ENCODE measurements at regions not wholly inside any gene's neighbourhood (a gene's known extent, or its start where the extent isn't known, plus 50 kb on each side); places are given as distances from the start of the nearest gene placed in this dataset.
"Not testable (repeated sequence)": the region's sequence is repeated elsewhere in the genome, so short reads cannot be mapped to it uniquely, and the experiment has no call there.

DNA sequence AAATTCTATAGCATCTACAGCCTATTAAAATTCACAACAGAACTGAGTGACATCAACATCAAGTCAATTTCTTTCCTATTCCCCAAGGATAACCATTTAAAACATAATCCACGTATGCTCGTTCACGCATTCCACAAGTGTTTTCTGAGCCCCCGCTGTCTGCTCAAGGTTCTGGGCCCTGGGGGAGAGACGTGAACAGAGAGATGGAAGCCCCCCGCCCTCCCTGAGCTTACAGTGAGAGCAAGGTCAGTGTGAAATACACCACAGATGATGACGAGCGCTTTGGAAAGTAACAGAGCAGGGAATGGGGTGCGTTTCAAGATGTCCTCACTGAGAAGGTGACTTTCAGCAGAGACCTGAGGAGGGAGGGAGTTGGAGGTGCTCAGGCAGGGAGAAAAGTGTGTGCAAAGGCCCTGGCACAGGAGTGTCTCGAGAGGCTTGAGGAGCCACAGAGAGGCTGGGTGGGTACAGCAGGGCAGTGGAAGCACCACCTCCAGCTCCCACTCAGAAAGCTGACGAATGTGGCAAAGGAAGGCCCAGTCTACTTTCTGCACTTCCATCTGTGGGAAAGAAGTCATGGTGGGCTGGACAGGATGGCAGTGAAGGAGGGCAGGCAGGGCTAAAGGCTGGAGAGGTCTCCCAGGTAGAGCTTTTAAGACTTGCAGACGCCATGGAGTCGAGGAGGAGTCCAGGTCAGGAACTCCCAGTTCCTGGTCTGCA is 88.3 kb downstream of the DLL1 start:
- H3K27me3 ChIP-seq (ENCODE audit: control insufficient read depth, insufficient read depth, low read length) = no peaks in the 10 kb centered on the region
- H3K4me1 ChIP-seq (ENCODE audit: control insufficient read depth, low read depth, low read length) = no peaks in the 10 kb centered on the region
- no peak overlapping the region for H3K27ac ChIP-seq (ENCODE audit: low read length)
- H3K36me3 ChIP-seq (ENCODE audit: control insufficient read depth, low read depth, low read length) = no peaks in the 10 kb centered on the region
- H3K9ac ChIP-seq (ENCODE audit: low read length) = no peak overlapping the region
- no peaks in the 10 kb centered on the region for H3K9me3 ChIP-seq (ENCODE audit: control insufficient read depth, low read depth, low read length)
- H3K4me3 ChIP-seq (ENCODE audit: low read length) = no peak overlapping the region

DNA sequence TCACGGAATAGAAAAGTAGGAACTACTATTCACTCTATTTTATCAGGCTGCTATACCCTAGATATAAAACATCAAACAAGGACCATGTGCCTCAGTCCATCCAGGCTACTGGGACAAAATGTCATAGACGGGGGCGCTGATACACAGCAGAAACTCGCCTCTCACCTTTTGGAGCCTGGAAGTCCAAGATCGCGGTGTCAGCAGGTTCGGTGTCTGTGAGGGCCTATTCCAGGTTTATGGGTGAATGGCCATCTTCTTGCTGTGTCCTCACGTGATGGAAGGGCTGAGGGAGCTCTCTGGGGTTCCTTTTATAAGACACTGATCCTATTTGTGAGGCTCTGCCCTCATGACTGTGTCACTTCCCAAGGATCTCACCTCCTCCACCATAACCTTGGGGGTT is 89.5 kb downstream of the DLL1 start:
- Histone ChIP-seq H3K4me1 (ENCODE audit: control insufficient read depth, low read depth, low read length) (no peaks in the 10 kb centered on the region), H3K4me3 (ENCODE audit: low read length) (no peak overlapping the region), H3K27me3 (ENCODE audit: control insufficient read depth, insufficient read depth, low read length) (no peaks in the 10 kb centered on the region), H3K27ac (ENCODE audit: low read length) (no peak overlapping the region), H3K36me3 (ENCODE audit: control insufficient read depth, low read depth, low read length) (no peaks in the 10 kb centered on the region), H3K9ac (ENCODE audit: low read length) (no peak overlapping the region), H3K9me3 (ENCODE audit: control insufficient read depth, low read depth, low read length) (no peaks in the 10 kb centered on the region)

DNA sequence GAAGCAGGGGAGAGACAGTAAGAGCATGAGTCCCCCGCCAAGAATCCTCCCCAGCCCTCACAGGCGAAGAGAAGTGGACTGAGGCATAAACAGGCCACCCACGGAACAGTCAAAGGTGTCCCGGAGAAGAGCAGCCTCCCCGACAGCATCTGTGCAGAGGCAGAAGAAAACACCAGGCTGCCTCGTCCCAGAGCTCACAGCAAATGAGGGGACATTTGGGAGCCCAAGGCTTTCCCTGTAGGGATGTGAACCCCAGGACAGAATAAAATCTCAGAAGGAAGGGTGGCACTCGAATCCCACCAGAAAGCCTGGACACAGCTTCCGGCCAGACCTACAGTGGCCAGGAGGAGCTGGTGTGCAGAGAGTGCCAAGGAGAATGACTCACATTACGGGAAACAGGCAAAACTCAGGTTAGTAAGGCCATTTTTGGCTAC is 90.4 kb downstream of the DLL1 start:
- H3K9ac ChIP-seq (ENCODE audit: low read length) = no peak overlapping the region
- H3K9me3 ChIP-seq (ENCODE audit: control insufficient read depth, low read depth, low read length) = peaks cover 5% of the 10 kb centered on the region
- H3K4me1 ChIP-seq (ENCODE audit: control insufficient read depth, low read depth, low read length) = no peaks in the 10 kb centered on the region
- H3K27me3 ChIP-seq (ENCODE audit: control insufficient read depth, insufficient read depth, low read length) = no peaks in the 10 kb centered on the region
- H3K36me3 ChIP-seq (ENCODE audit: control insufficient read depth, low read depth, low read length) = no peaks in the 10 kb centered on the region
- H3K27ac ChIP-seq (ENCODE audit: low read length) = no peak overlapping the region
- H3K4me3 ChIP-seq (ENCODE audit: low read length) = no peak overlapping the region

DNA sequence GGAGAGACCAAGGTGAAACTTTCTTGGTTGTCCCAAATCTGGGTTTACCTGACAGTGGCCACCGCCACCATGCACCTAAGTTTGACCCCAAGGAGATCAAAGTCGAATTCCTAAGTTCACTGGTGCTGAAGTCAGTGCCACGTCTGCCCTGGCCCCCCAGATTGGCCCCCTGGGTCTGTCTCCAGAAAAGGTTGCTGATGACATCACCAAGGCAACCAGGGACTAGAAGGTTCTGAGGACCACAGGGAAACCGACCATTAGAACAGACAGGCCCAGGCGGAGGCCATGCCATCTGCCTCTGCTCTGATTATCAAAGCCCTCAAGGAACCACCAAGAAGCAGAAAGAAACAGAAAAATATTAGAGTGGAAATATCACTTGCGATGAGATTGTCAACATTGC is 91.2 kb downstream of the DLL1 start:
- H3K27ac ChIP-seq (ENCODE audit: low read length) = no peak overlapping the region
- no peak overlapping the region for H3K9ac ChIP-seq (ENCODE audit: low read length)
- no peaks in the 10 kb centered on the region for H3K4me1 ChIP-seq (ENCODE audit: control insufficient read depth, low read depth, low read length)
- peaks cover 10% of the 10 kb centered on the region for H3K9me3 ChIP-seq (ENCODE audit: control insufficient read depth, low read depth, low read length)
- H3K4me3 ChIP-seq (ENCODE audit: low read length) = no peak overlapping the region
- no peaks in the 10 kb centered on the region for H3K36me3 ChIP-seq (ENCODE audit: control insufficient read depth, low read depth, low read length)
- no peaks in the 10 kb centered on the region for H3K27me3 ChIP-seq (ENCODE audit: control insufficient read depth, insufficient read depth, low read length)

DNA sequence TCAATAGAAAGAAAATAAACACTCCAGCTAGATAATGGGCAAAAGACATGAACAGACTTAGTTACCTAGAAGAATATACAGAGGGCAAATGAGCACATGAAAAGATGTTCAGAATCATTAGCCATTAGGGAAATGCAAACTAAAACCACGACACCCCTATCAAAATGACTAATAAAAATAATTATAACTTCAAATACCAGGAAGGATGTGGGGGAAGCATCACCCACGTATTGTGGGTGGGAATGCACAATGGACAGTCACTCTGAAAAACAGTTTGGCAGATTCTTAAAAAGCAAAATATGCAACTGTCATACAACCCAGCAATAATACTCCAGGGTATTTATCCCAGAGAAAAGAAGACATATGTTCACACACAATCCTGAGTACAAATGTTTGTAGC is 92.6 kb downstream of the DLL1 start:
- no peaks in the 10 kb centered on the region for H3K36me3 ChIP-seq (ENCODE audit: control insufficient read depth, low read depth, low read length)
- H3K27me3 ChIP-seq (ENCODE audit: control insufficient read depth, insufficient read depth, low read length) = no peaks in the 10 kb centered on the region
- no peak overlapping the region for H3K4me3 ChIP-seq (ENCODE audit: low read length)
- no peaks in the 10 kb centered on the region for H3K4me1 ChIP-seq (ENCODE audit: control insufficient read depth, low read depth, low read length)
- peaks cover 10% of the 10 kb centered on the region for H3K9me3 ChIP-seq (ENCODE audit: control insufficient read depth, low read depth, low read length)
- no peak overlapping the region for H3K27ac ChIP-seq (ENCODE audit: low read length)
- no peak overlapping the region for H3K9ac ChIP-seq (ENCODE audit: low read length)

DNA sequence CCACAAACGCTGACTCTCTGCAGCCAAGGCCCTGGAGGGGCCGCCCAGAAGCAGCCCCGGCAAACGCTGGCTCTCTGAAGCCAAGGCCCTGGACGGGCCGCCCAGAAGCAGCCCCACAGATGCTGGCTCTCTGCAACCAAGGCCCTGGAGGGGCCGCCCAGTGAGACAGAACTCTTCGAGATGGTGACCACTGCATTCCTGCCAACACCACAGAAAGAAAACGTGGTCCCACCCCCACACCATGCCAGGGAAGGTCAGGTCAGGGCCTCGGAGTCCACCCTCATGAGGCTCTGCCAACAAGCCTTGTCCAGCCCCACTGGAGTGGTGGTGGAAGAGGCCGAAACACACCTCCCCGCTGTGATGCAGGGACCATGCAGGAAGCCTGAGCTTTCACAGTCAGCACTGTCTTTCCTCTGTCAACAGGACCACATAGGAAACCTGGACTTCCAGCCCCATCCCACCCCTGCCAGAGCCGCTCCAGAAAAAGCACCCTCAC is 97.5 kb downstream of the DLL1 start:
- Histone ChIP-seq H3K4me3 (ENCODE audit: low read length) (no peak overlapping the region), H3K4me1 (ENCODE audit: control insufficient read depth, low read depth, low read length) (no peaks in the 10 kb centered on the region), H3K27ac (ENCODE audit: low read length) (no peak overlapping the region), H3K36me3 (ENCODE audit: control insufficient read depth, low read depth, low read length) (no peaks in the 10 kb centered on the region), H3K9me3 (ENCODE audit: control insufficient read depth, low read depth, low read length) (peaks cover 10% of the 10 kb centered on the region), H3K9ac (ENCODE audit: low read length) (no peak overlapping the region), H3K27me3 (ENCODE audit: control insufficient read depth, insufficient read depth, low read length) (no peaks in the 10 kb centered on the region)

DNA sequence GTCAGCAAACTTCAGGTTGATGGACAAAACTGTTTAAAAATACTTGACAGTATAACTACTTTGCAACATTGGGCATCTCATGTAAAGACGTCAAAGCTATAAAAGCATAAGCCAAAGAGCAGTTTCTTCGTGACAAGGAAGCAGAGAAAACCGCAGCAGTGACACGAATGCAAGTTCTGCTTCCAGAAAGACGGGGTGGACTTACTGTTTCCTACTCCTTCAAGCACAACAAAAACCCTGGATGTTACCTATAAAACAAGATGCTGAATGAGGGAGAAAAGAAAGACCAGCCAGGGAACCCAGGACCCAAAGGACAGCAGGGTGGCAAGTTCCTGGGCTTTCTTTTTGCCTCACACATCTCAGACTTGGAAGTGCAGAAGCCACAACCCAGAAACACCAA is 98.0 kb downstream of the DLL1 start:
- H3K4me1 ChIP-seq (ENCODE audit: control insufficient read depth, low read depth, low read length) = no peaks in the 10 kb centered on the region
- H3K27me3 ChIP-seq (ENCODE audit: control insufficient read depth, insufficient read depth, low read length) = no peaks in the 10 kb centered on the region
- H3K9me3 ChIP-seq (ENCODE audit: control insufficient read depth, low read depth, low read length) = peaks cover 10% of the 10 kb centered on the region
- H3K9ac ChIP-seq (ENCODE audit: low read length) = no peak overlapping the region
- H3K36me3 ChIP-seq (ENCODE audit: control insufficient read depth, low read depth, low read length) = no peaks in the 10 kb centered on the region
- no peak overlapping the region for H3K4me3 ChIP-seq (ENCODE audit: low read length)
- H3K27ac ChIP-seq (ENCODE audit: low read length) = no peak overlapping the region

DNA sequence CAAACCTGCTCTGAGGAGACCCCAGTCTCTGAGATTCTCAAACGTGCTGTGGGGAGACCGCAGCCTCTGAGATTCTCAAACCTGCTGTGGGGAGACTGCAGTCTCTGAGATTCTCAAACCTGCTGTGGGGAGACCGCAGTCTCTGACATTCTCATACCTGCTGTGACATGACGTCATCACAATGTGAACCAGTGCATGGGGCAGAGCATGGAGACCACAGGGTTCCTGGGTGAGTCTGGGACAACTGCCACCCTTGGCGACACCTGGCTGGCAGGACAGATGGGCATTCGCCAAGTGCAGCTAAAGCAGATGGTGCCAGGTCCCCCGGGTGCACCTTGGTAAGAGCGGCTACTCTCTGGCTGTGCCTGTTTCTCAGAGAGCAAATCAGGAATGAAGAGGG is 98.8 kb downstream of the DLL1 start:
- not testable (repeated sequence) for H3K27ac ChIP-seq (ENCODE audit: low read length); H3K4me1 ChIP-seq (ENCODE audit: control insufficient read depth, low read depth, low read length); H3K36me3 ChIP-seq (ENCODE audit: control insufficient read depth, low read depth, low read length); H3K27me3 ChIP-seq (ENCODE audit: control insufficient read depth, insufficient read depth, low read length); H3K4me3 ChIP-seq (ENCODE audit: low read length); H3K9ac ChIP-seq (ENCODE audit: low read length); H3K9me3 ChIP-seq (ENCODE audit: control insufficient read depth, low read depth, low read length)

DNA sequence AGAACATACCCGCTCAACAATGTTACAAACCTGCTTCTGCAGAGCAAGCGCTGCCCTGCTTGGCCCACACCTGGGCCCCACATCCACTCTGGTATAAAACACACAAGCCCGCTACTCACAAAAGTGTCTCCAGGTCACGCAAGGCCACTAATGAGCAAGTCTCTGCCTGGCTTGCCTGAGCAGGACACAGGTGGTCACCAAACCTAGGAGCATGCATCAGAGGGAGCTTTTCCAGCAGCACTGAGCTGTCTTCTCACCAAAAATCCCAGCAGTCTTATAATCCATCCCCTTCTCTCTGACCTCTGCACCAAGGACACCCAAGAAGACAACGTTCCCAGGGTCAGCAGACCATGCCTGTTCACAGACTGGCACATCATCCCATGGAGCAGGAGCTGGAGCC is 100.8 kb downstream of the DLL1 start:
- Histone ChIP-seq H3K36me3 (ENCODE audit: control insufficient read depth, low read depth, low read length) (no peaks in the 10 kb centered on the region), H3K27ac (ENCODE audit: low read length) (no peak overlapping the region), H3K27me3 (ENCODE audit: control insufficient read depth, insufficient read depth, low read length) (no peaks in the 10 kb centered on the region), H3K4me3 (ENCODE audit: low read length) (no peak overlapping the region), H3K4me1 (ENCODE audit: control insufficient read depth, low read depth, low read length) (no peaks in the 10 kb centered on the region), H3K9ac (ENCODE audit: low read length) (no peak overlapping the region), H3K9me3 (ENCODE audit: control insufficient read depth, low read depth, low read length) (peaks cover under 1% of the 10 kb centered on the region)

DNA sequence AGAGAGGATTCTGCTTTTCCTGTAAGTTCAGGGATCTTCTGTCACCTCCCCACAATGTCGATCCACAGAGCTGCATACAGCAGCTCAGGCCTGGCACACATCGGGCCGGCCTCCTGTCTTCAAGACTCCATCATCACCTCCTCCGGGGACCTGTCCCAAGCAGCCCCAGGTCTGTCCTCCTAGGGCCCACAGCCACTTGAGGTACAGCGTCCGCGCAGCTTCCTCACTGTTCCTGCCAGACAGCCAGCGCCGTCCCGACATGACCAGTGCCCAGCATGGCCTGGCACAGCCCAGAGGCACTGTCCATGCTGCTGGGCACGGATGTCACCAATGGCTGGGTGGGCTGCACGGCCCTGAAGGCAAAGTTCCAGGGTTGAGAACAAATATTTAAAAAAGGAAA is 101.6 kb downstream of the DLL1 start:
- no peaks in the 10 kb centered on the region for H3K9me3 ChIP-seq (ENCODE audit: control insufficient read depth, low read depth, low read length)
- H3K27me3 ChIP-seq (ENCODE audit: control insufficient read depth, insufficient read depth, low read length) = no peaks in the 10 kb centered on the region
- no peak overlapping the region for H3K27ac ChIP-seq (ENCODE audit: low read length)
- H3K9ac ChIP-seq (ENCODE audit: low read length) = no peak overlapping the region
- H3K4me3 ChIP-seq (ENCODE audit: low read length) = no peak overlapping the region
- no peaks in the 10 kb centered on the region for H3K36me3 ChIP-seq (ENCODE audit: control insufficient read depth, low read depth, low read length)
- H3K4me1 ChIP-seq (ENCODE audit: control insufficient read depth, low read depth, low read length) = no peaks in the 10 kb centered on the region

DNA sequence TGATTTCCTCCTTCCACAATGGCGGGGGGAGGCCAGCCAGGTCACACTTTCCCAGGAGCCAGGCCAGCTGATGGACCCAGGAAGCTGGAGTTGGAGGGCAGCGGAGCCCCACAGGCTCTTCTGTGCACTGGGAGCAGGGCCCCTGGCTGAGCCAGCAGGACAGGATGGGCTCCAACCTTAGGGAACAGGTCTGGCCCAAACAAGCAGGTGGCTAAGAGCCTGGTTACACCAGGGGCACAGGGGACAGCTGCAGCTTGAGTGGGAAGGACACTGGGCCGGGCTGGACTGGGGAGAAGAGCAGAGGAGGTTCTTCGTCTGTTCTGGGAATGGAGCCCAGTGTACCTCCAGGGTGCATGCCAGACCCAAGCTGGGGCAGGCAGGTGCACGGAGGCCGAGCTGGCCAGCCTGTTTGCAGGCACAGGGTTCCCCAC is 102.3 kb downstream of the DLL1 start:
- Histone ChIP-seq H3K9ac (ENCODE audit: low read length) (no peak overlapping the region), H3K9me3 (ENCODE audit: control insufficient read depth, low read depth, low read length) (no peaks in the 10 kb centered on the region), H3K27me3 (ENCODE audit: control insufficient read depth, insufficient read depth, low read length) (no peaks in the 10 kb centered on the region), H3K4me1 (ENCODE audit: control insufficient read depth, low read depth, low read length) (no peaks in the 10 kb centered on the region), H3K36me3 (ENCODE audit: control insufficient read depth, low read depth, low read length) (no peaks in the 10 kb centered on the region), H3K27ac (ENCODE audit: low read length) (no peak overlapping the region), H3K4me3 (ENCODE audit: low read length) (no peak overlapping the region)
